Muscle layer of colon (tissue), 2 donors: ENCODE measurements at regions not wholly inside any gene's neighbourhood (a gene's known extent, or its start where the extent isn't known, plus 50 kb on each side); places are given as distances from the start of the nearest gene placed in this dataset.

Experiments
- H3K27ac ChIP-seq: one replicate; pipeline ENCODE4 v1.7.0; 2013; ENCODE audit warnings: low read depth, mild to moderate bottlenecking, low read length, moderate library complexity
- H3K27me3 ChIP-seq, 2 donors: one replicate each; pipeline ENCODE4 v1.7.0; 2013; ENCODE audit warnings: low read length in 2 of 2, mild to moderate bottlenecking in 2 of 2; ENCODE audit not compliant: insufficient read depth in 2 of 2, control insufficient read depth in 1 of 2
- H3K36me3 ChIP-seq: one replicate; pipeline ENCODE4 v1.7.0; 2013; ENCODE audit warnings: mild to moderate bottlenecking, low read length; ENCODE audit not compliant: insufficient read depth
- H3K4me1 ChIP-seq: one replicate; pipeline ENCODE4 v1.7.0; 2013; ENCODE audit warnings: mild to moderate bottlenecking, low read length; ENCODE audit not compliant: insufficient read depth
- H3K4me3 ChIP-seq, 2 donors: one replicate each; pipeline ENCODE4 v1.7.0; 2013; ENCODE audit warnings: low read length in 2 of 2, low read depth in 1 of 2, mild to moderate bottlenecking in 1 of 2, moderate library complexity in 1 of 2
- H3K9ac ChIP-seq: one replicate; pipeline ENCODE4 v1.7.0; 2013; ENCODE audit warnings: low read length
- H3K9me3 ChIP-seq: one replicate; pipeline ENCODE4 v1.7.0; 2013; ENCODE audit warnings: mild to moderate bottlenecking, low read length
- donor health status: abdominal sarcoma.
- donor health status: Adenocarcinoma of cecum.

GRCh38 chr15:96408591-96409183 is 78.2 kb downstream of the NR2F2 start:
- Histone ChIP-seq H3K9me3 (no peaks in the 10 kb centered on the region), H3K9ac (no peak overlapping the region), H3K27ac (no peak overlapping the region), H3K36me3 (no peaks in the 10 kb centered on the region), H3K4me1 (no peaks in the 10 kb centered on the region), H3K4me3 (peak overlapping the region; percentile 33 to 44), H3K27me3 (peaks cover 56 to 70% of the 10 kb centered on the region in 2 donors)

GRCh38 chr15:96409215-96410138 is 79.0 kb downstream of the NR2F2 start:
- H3K27ac ChIP-seq = no peak overlapping the region
- H3K4me1 ChIP-seq = no peaks in the 10 kb centered on the region
- H3K27me3 ChIP-seq = peaks cover 64 to 78% of the 10 kb centered on the region in 2 donors
- no peaks in the 10 kb centered on the region for H3K36me3 ChIP-seq
- H3K9ac ChIP-seq = no peak overlapping the region
- H3K9me3 ChIP-seq = no peaks in the 10 kb centered on the region
- H3K4me3 ChIP-seq = peak overlapping the region; percentile 33 to 44

- H3K4me1 ChIP-seq = no peaks in the 10 kb centered on the region
- no peaks in the 10 kb centered on the region for H3K36me3 ChIP-seq
- no peaks in the 10 kb centered on the region for H3K9me3 ChIP-seq
- H3K27me3 ChIP-seq = peaks cover 73 to 87% of the 10 kb centered on the region in 2 donors
- H3K27ac ChIP-seq = no peak overlapping the region
- H3K4me3 ChIP-seq = no peak overlapping the region
- no peak overlapping the region for H3K9ac ChIP-seq
Measured at GRCh38 chr15:96410175-96411055, 79.9 kb downstream of the NR2F2 start.

GRCh38 chr15:96411056-96412031 is 80.8 kb downstream of the NR2F2 start:
- Histone ChIP-seq H3K27me3 (peaks cover 82 to 96% of the 10 kb centered on the region in 2 donors), H3K27ac (no peak overlapping the region), H3K4me3 (no peak overlapping the region), H3K9ac (no peak overlapping the region), H3K9me3 (no peaks in the 10 kb centered on the region), H3K36me3 (no peaks in the 10 kb centered on the region), H3K4me1 (peaks cover 7% of the 10 kb centered on the region)

- Histone ChIP-seq H3K27me3 (peaks cover 91 to 99% of the 10 kb centered on the region in 2 donors), H3K36me3 (no peaks in the 10 kb centered on the region), H3K4me1 (peaks cover 16% of the 10 kb centered on the region), H3K4me3 (no peak overlapping the region), H3K9me3 (no peaks in the 10 kb centered on the region), H3K27ac (no peak overlapping the region), H3K9ac (no peak overlapping the region)
Measured at GRCh38 chr15:96412045-96412905, 81.8 kb downstream of the NR2F2 start.

GRCh38 chr15:96412906-96413231 is 82.4 kb downstream of the NR2F2 start:
- Histone ChIP-seq H3K4me3 (no peak overlapping the region), H3K9me3 (no peaks in the 10 kb centered on the region), H3K27me3 (peaks cover 92 to 100% of the 10 kb centered on the region in 2 donors), H3K9ac (no peak overlapping the region), H3K4me1 (peaks cover 21% of the 10 kb centered on the region), H3K36me3 (no peaks in the 10 kb centered on the region), H3K27ac (no peak overlapping the region)

- H3K27me3 ChIP-seq = peaks cover 96 to 100% of the 10 kb centered on the region in 2 donors
- peaks cover 7% of the 10 kb centered on the region for H3K9me3 ChIP-seq
- H3K4me3 ChIP-seq = no peak overlapping the region
- no peaks in the 10 kb centered on the region for H3K36me3 ChIP-seq
- no peak overlapping the region for H3K27ac ChIP-seq
- H3K9ac ChIP-seq = no peak overlapping the region
- H3K4me1 ChIP-seq = peaks cover 21% of the 10 kb centered on the region
Measured at GRCh38 chr15:96413657-96414056, 83.2 kb downstream of the NR2F2 start.

GRCh38 chr15:96414875-96415274 is 84.4 kb downstream of the NR2F2 start:
- H3K27ac ChIP-seq = no peak overlapping the region
- H3K27me3 ChIP-seq = peaks cover 93 to 97% of the 10 kb centered on the region in 2 donors
- no peak overlapping the region for H3K4me3 ChIP-seq
- H3K4me1 ChIP-seq = peaks cover 21% of the 10 kb centered on the region
- no peak overlapping the region for H3K9ac ChIP-seq
- no peaks in the 10 kb centered on the region for H3K36me3 ChIP-seq
- H3K9me3 ChIP-seq = peaks cover 8% of the 10 kb centered on the region

GRCh38 chr15:96415513-96416217 is 85.2 kb downstream of the NR2F2 start:
- no peak overlapping the region for H3K4me3 ChIP-seq
- no peaks in the 10 kb centered on the region for H3K36me3 ChIP-seq
- peaks cover 21% of the 10 kb centered on the region for H3K4me1 ChIP-seq
- no peak overlapping the region for H3K27ac ChIP-seq
- H3K9ac ChIP-seq = no peak overlapping the region
- H3K9me3 ChIP-seq = peaks cover 8% of the 10 kb centered on the region
- H3K27me3 ChIP-seq = peaks cover 93 to 99% of the 10 kb centered on the region in 2 donors
